Stimulated activated CD4-positive, alpha-beta T cell treated with anti-CD3 and anti-CD28 coated beads, Interleukin-1b, Interleukin-23, amount 100 ng/mL, for 4 hours (primary cell): ENCODE measurements at regions not wholly inside any gene's neighbourhood (a gene's known extent, or its start where the extent isn't known, plus 50 kb on each side); places are given as distances from the start of the nearest gene placed in this dataset.
"Not testable (repeated sequence)": the region's sequence is repeated elsewhere in the genome, so short reads cannot be mapped to it uniquely, and the experiment has no call there.

Experiments
- DNase-seq, 2 donors: peaks; one replicate each; pipeline ENCODE4 v3.0.0-alpha.2; 2020; ENCODE audit warnings: low read depth in 2 of 2

GRCh38 chr5:163350083-163350482, 87.3 kb upstream of the CCNG1 start:
- no peak for DNase-seq

GRCh38 chr5:163352531-163352930, 84.9 kb upstream of the CCNG1 start:
- no peak for DNase-seq

GRCh38 chr5:163355811-163356210, 81.6 kb upstream of the CCNG1 start:
- not testable (repeated sequence) for DNase-seq

GRCh38 chr5:163357636-163358035, 79.8 kb upstream of the CCNG1 start:
- no peak for DNase-seq

- DNase-seq: no peak
Observed at GRCh38 chr5:163360656-163361055, 76.7 kb upstream of the CCNG1 start.

GRCh38 chr5:163361450-163361849, 75.9 kb upstream of the CCNG1 start:
- DNase-seq: no peak

DNA sequence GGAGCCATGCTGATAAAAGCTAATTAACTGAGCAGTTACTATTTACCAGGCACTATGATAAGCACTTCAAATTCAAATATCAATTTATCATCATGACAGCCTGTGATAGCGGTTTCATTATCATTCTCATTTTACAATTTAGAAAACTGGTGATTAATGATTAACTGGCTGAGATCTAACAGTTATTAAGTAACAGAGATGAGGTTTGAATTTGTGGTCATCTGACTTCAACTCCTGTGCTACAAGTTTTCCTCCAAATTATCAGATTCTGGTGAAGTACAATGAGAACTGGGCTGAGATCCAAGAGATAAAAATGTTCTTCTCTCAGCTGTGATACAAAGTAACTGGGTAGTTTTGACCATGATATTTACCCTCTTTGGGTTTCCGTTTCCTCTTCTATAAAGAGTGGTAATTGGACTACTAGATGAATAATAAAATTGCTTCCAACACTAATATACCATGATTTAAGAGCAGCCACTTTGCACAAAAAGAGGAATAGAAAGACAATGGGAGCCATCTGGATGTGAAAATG, 74.5 kb upstream of the CCNG1 start:
- DNase-seq: no peak

DNA sequence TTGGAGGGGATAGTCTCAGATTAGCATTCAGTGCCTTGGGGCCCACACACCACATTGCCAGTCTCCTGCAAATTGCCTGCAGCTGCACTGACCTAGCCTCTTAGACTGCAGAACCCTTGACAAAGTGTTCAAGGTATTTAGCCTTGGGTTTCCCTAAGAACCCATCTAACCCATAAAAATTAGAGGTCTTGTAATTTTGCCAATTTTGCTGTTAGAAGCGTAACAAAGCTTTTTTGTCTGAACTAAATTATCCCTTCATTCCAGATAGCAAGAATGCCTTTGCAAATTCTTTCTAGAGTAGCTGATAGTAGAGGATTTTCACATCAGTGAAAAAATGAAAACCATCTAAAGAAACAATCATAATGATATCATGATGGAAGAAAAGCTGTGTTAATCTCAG, 74.0 kb upstream of the CCNG1 start:
- no peak for DNase-seq

DNA sequence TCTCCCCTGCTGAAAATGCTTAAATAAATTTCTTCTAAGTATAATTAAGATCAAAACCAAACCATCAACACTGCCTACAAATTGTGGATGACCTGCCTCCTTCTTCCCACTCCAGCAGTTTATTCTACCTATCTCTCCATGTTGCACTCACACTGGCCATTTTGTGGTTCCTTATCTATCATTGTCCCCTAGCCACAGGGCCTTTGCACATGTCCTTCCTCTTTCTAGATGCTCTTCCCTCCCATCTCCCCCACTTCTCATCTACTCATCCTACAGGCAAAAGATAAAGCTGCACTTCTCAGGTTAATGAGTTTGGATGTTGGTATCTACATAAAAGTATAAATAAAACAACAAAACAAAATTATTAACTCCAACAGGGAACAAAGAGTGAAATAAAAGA, 70.6 kb upstream of the CCNG1 start:
- no peak for DNase-seq

GRCh38 chr5:163369776-163370385, 67.5 kb upstream of the CCNG1 start:
- DNase-seq: no peak

DNA sequence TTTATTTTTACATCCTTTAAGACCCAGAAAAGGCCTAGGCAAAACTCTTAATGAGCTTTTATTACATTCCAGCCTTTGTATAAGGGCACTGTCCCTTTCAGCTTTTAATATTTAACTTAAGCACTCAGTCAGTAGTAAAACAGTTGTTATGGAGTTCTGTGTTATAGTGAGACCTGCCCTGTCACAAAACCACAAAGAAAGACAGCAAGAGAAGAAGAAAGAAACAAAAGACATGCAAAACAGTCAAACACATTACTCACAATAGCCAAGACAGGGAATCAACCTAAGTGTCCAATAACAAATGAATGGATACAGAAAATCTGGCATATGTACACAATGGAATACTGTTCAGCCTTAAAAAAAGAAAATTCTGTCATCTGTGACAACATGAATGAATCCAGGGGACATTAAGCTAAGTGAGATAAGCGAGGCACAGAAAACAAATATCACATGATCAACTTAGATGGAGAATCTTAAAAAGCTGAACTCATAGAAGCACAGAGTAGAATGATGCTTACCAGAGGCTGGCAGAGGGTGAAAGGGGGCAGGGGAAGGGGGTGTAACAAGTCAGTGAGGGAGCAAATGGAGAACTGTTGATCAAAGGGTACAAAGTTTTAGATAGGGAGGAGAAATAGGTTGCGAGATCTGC, 63.8 kb upstream of the CCNG1 start:
- DNase-seq: no peak

DNA sequence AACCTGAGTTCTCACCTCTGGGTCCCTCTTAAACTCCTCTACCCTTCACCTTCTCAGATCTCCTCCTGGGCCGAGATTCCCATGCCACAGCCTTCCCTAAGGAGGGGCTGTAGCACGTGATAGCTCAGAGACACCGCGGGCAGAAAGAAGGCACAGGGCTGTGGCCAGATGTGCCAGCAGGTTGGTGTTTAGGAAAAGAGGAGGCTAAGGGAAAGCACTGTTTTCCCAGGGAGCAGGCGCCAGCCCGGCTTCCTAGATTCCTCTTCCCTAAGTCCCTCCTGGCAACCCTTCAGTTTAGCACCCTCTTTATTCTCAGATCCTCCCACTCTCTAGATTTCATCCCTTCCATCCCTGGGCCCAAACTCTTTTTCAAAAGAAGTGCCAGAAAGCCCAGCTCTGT, 59.4 kb upstream of the CCNG1 start:
- DNase-seq: no peak

GRCh38 chr5:163379298-163380155, 57.9 kb upstream of the CCNG1 start:
- no peak for DNase-seq

DNA sequence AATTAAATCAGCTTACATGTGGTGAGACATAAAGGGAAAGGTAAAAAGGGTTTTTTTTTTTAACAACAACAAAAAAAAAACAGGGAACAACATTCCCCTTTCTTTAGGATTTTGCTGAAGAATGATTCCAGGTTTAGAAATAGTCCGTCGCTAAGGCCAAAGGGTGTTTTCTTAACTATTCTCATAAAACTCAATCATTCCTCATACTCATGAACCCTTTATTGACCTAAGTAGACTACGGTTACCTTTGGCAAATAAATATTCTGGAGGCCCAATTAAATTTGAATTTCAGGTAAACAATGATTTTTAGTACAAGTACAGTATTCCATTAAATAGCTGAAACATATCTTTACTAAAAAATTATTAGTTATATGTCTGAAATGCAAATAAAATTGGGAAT, 55.6 kb upstream of the CCNG1 start:
- no peak for DNase-seq

GRCh38 chr5:163383754-163384153, 53.6 kb upstream of the CCNG1 start:
- no peak for DNase-seq

- no peak for DNase-seq
Observed at GRCh38 chr5:163384669-163385068, 52.7 kb upstream of the CCNG1 start.

- no peak for DNase-seq
Observed at GRCh38 chr5:163385271-163385670, 52.1 kb upstream of the CCNG1 start.

DNA sequence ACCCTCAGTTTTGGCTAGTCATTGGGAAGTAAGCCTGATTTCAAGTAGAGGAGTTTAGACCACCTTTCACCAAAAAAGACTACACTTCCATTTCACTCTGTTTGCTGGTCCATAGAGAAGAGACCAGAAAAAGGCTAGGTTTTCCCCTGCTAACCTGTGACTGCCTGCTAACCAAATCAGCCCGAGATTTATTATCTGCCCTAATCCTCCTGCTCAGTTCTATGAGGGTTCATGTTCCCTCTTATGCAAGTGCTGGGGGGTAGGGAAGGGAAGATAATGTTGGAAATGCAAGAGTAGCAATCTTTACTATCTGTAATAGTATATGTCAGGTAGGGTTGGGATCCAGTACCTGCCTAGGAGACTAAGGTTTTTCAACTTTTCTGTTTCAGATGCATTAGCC, 51.6 kb upstream of the CCNG1 start:
- DNase-seq: no peak

DNA sequence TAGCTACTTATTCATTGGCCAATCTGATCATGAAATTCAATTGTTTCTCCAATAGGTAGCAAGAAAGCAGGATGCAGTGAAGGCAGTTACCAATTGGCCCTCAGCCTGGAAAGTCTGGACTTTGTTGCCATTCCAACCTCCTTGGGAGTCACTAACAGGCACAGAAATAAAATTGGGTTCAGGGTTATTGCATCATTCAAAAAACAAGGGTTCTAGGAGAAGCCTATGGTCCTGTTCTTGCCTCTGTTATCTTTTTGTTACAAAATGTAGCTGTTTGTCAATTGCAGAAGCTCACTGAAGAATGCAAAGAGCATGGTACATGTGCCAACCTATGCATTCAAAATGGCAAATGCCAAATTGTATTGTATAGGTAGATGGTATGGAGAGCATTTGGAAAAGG, 51.0 kb upstream of the CCNG1 start:
- no peak for DNase-seq

DNA sequence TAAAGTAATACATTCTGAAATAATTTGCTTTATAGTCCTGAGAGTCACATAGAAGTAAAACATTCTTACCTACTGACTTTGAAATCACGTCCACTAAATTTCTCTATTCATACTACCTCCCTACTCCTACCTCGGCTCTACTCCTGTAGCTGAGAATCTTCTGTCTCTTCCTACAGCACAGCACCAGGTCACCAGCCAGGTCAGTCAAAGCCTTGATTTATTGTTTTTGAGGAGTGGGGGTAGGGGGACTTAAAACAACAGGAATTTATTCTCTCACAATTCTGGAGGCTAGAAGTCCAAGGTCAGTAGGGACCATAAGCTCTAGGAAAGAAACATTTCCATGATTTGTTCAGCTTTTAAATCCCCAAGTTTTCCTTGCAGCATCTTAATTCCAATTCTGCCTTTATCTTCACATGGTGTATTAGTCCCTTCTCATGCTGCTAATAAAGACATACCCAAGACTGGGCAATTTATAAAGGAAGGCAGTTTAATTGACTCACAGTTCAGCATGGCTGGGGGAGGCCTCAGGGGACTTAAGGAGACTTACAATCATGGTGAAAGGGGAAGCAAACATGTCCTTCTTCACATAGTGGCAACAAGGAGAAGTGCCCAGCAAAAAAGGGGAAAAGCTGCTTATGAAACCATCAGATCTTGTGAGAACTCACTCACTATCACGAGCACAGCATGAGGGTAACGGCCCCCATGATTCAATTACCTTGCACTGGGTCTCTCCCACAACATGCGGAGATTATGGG, 49.6 kb upstream of the CCNG1 start:
- no peak for DNase-seq
